Lung (tissue), 11 donors: ENCODE measurements at regions not wholly inside any gene's neighbourhood (a gene's known extent, or its start where the extent isn't known, plus 50 kb on each side); places are given as distances from the start of the nearest gene placed in this dataset.

Experiments
- ATAC-seq: fragments of 200-7000 bp; cut with Tn5 transposase; one replicate; pipeline ENCODE4 v1.9.1; 2020; ENCODE audit warnings: moderate number of reproducible peaks; ENCODE audit not compliant: insufficient read depth, low FRiP score
- DNase-seq, 3 donors: peaks; one replicate each; pipeline ENCODE4 v3.0.0-alpha.2; 2013 to 2017
- H3K27ac ChIP-seq, 2 donors: one replicate each; pipeline ENCODE4 v1.5.1; 2013; ENCODE audit warnings: mild to moderate bottlenecking in 2 of 2, moderate library complexity in 2 of 2, control low read depth in 1 of 2, inconsistent platforms in 1 of 2, low read depth in 1 of 2, low read length in 1 of 2
- H3K27me3 ChIP-seq, 3 donors: one replicate each; pipeline ENCODE4 v1.5.1; 2013; ENCODE audit warnings: low read length in 2 of 3; ENCODE audit not compliant: control insufficient read depth in 3 of 3, insufficient read depth in 3 of 3
- H3K36me3 ChIP-seq, 4 donors: one replicate each; pipeline ENCODE4 v1.5.1; 2013; ENCODE audit warnings: low read length in 4 of 4, mild to moderate bottlenecking in 1 of 4, moderate library complexity in 1 of 4; ENCODE audit not compliant: control insufficient read depth in 4 of 4, insufficient read depth in 4 of 4
- H3K4me1 ChIP-seq, 5 donors: one replicate each; pipeline ENCODE4 v1.5.1; 2013; ENCODE audit warnings: low read length in 5 of 5, mild to moderate bottlenecking in 2 of 5, moderate library complexity in 1 of 5; ENCODE audit not compliant: control insufficient read depth in 5 of 5, insufficient read depth in 5 of 5
- H3K4me3 ChIP-seq: one replicate; pipeline ENCODE4 v1.5.1; 2013; ENCODE audit warnings: mild to moderate bottlenecking, control low read depth, moderate library complexity
- H3K9ac ChIP-seq, 2 donors: one replicate each; pipeline ENCODE4 v1.5.1; 2013; ENCODE audit warnings: low read length in 2 of 2, control low read depth in 1 of 2; ENCODE audit not compliant: insufficient read depth in 1 of 2
- H3K9me3 ChIP-seq, 4 donors: one replicate each; pipeline ENCODE4 v1.5.1; 2013; ENCODE audit warnings: low read length in 3 of 4, mild to moderate bottlenecking in 1 of 4, moderate library complexity in 1 of 4; ENCODE audit not compliant: control insufficient read depth in 4 of 4, insufficient read depth in 3 of 4
- CTCF ChIP-seq: IDR thresholded peaks from 2 replicates; pipeline ENCODE4 v1.5.1; 2012; ENCODE audit warnings: mild to moderate bottlenecking; ENCODE audit errors: control extremely low read depth, extremely low read depth
- WGBS, 2 donors: extraction: QIAGEN DNeasy Blood & Tissue Kit; methylation state at CpG; one replicate each; pipeline ENCODE4 v1.1.7; 2013; 5-methylcytosine and 5-hydroxymethylcytosine counted together
- donor health status: control.
- donor health status: control.
- donor health status: Bipolar disorder and iron deficiency.
- donor health status: healthy.
- donor health status: DM: yes; HTN: yes; CAD: no.

- ATAC-seq (no peak), DNase-seq (no peak)
- Histone ChIP-seq H3K4me3 (no peak overlapping the region), H3K27ac (no peak overlapping the region), H3K27me3 (no peaks in the 10 kb centered on the region), H3K4me1 (no peaks in the 10 kb centered on the region), H3K9me3 (no peaks in the 10 kb centered on the region), H3K36me3 (no peaks in the 10 kb centered on the region), H3K9ac (no peak overlapping the region)
- TF ChIP-seq CTCF, result no peak
- 86 to 100% methylated on average over 1 of the region's 1 CpG for WGBS, 2 donors
Measured at GRCh38 chrX:95628796-95629195, 1055.8 kb upstream of the DIAPH2 start.

GRCh38 chrX:95629737-95630136 is 1054.9 kb upstream of the DIAPH2 start:
- 60 to 86% methylated on average over 2 of the region's 2 CpGs for WGBS, 2 donors
- no peaks in the 10 kb centered on the region for H3K4me1 ChIP-seq
- ATAC-seq, result no peak

GRCh38 chrX:95640226-95640625 is 1044.4 kb upstream of the DIAPH2 start:
- Histone ChIP-seq H3K27ac (no peak overlapping the region), H3K36me3 (no peaks in the 10 kb centered on the region), H3K4me1 (no peaks in the 10 kb centered on the region), H3K4me3 (no peak overlapping the region), H3K9ac (no peak overlapping the region), H3K9me3 (peaks cover 0 to 5% (median 0%) of the 10 kb centered on the region in 4 donors), H3K27me3 (peaks cover 0 to 3% (median 0%) of the 10 kb centered on the region in 3 donors)
- TF ChIP-seq CTCF, result no peak
- ATAC-seq, result no peak
- WGBS, 2 donors, result 57 to 81% methylated on average over 2 of the region's 2 CpGs
- DNase-seq, result no peak

More at GRCh38 chrX:95629737-95630136, 1054.9 kb upstream of the DIAPH2 start:
- no peak overlapping the region for H3K4me3 ChIP-seq
- no peak overlapping the region for H3K9ac ChIP-seq
- no peaks in the 10 kb centered on the region for H3K9me3 ChIP-seq
- H3K27me3 ChIP-seq, result no peaks in the 10 kb centered on the region
- H3K36me3 ChIP-seq, result no peaks in the 10 kb centered on the region
- TF ChIP-seq CTCF, result no peak
- H3K27ac ChIP-seq, result no peak overlapping the region
- no peak for DNase-seq

GRCh38 chrX:95645738-95646137 is 1038.9 kb upstream of the DIAPH2 start:
- DNase-seq (no peak), ATAC-seq (no peak)
- H3K27ac ChIP-seq, result no peak overlapping the region
- H3K4me1 ChIP-seq, result no peaks in the 10 kb centered on the region
- peaks cover 0 to 5% (median 0%) of the 10 kb centered on the region in 4 donors for H3K9me3 ChIP-seq
- no peak overlapping the region for H3K9ac ChIP-seq
- no peak overlapping the region for H3K4me3 ChIP-seq
- no peaks in the 10 kb centered on the region for H3K36me3 ChIP-seq
- TF ChIP-seq CTCF, result no peak
- peaks cover 0 to 10% (median 0%) of the 10 kb centered on the region in 3 donors for H3K27me3 ChIP-seq
